Activated T-helper 1 cell treated with anti-CD3 and anti-CD28 coated beads, Interleukin-12 subunit alpha, Interleukin-12 subunit beta, Interleukin-2, Interleukin-4 antibody, amounts not matched to agents 30 ng/mL and 10 ng/mL and 1 ng/mL, durations not matched to agents 14 hours and 24 hours and 36 hours (primary cell): ENCODE measurements at regions not wholly inside any gene's neighbourhood (a gene's known extent, or its start where the extent isn't known, plus 50 kb on each side); places are given as distances from the start of the nearest gene placed in this dataset.

Source experiments
- DNase-seq: peaks from one replicate; pipeline ENCODE4 v3.0.0; 2021; ENCODE audit warnings: low spot score
- H3K27ac Mint-ChIP-seq: one replicate; pipeline ENCODE4 v1.8.0; 2021; ENCODE audit warnings: mild to moderate bottlenecking, mixed read lengths
- H3K27me3 Mint-ChIP-seq: one replicate; pipeline ENCODE4 v1.8.0; 2022; ENCODE audit warnings: mild to moderate bottlenecking, moderate library complexity, mixed read lengths; ENCODE audit not compliant: insufficient read depth
- H3K36me3 Mint-ChIP-seq: one replicate; pipeline ENCODE4 v1.8.0; 2021; ENCODE audit warnings: low read depth, mixed read lengths
- H3K4me1 Mint-ChIP-seq: one replicate; pipeline ENCODE4 v1.8.0; 2021; ENCODE audit warnings: low read depth, mixed read lengths
- H3K4me3 Mint-ChIP-seq: one replicate; pipeline ENCODE4 v1.8.0; 2021; ENCODE audit warnings: mild to moderate bottlenecking, moderate library complexity, mixed read lengths
- H3K9me3 Mint-ChIP-seq: one replicate; pipeline ENCODE4 v1.8.0; 2021; ENCODE audit warnings: mixed read lengths
- intact Hi-C: fragments of 100-400 bp; cut with micrococcal nuclease; formaldehyde crosslinking; loops from one replicate; pipeline ENCODE4 v1.15.1; 2024

DNA sequence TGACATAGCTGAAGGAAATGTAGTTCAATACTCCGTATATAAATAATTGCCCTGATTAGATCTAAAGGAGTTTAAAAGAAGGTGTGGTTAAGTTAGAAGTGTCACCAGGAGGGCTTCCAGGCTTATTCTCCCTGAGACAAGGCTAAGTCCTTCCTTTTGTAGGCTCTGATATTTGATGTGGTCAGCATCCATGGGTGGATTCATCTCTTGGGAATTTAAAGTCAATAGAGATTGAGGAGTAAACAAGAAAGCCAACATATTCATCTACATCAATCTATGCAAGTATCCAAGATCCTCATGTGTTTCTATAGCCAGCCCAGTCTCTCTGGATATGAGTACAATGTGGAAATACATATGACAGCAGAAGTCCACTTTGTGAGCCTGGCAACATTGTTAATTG lies 76.8 kb downstream of the KCTD12 start:
- peaks cover 13% of the 10 kb centered on the region for H3K9me3 Mint-ChIP-seq
- H3K36me3 Mint-ChIP-seq = no peaks in the 10 kb centered on the region
- no peak overlapping the region for H3K4me3 Mint-ChIP-seq
- DNase-seq = no peak
- H3K27me3 Mint-ChIP-seq = peaks cover 3% of the 10 kb centered on the region
- intact Hi-C loops = no loop called here
- H3K4me1 Mint-ChIP-seq = no peaks in the 10 kb centered on the region
- H3K27ac Mint-ChIP-seq = no peak overlapping the region

DNA sequence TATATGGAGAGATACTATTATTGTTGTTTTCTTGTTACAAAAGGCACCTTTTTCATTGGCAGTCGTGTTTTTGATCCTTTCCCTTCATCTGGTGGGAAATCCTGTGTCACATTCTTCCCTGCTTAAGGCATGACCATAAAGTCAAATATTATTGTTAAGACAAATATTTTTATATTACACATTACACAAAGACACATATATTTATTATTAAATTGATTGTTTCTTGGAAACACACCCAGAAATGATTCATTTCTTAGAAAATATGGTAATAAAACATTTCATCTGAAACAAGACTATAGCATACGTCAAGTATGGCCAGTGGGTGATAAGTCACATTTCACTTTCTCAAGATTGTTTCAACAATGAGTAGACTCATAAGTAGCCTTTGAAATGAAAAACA lies 77.3 kb downstream of the KCTD12 start:
- no peak overlapping the region for H3K27ac Mint-ChIP-seq
- no peaks in the 10 kb centered on the region for H3K36me3 Mint-ChIP-seq
- H3K4me3 Mint-ChIP-seq = no peak overlapping the region
- DNase-seq = no peak
- intact Hi-C loops = no loop called here
- peaks cover 3% of the 10 kb centered on the region for H3K27me3 Mint-ChIP-seq
- peaks cover 13% of the 10 kb centered on the region for H3K9me3 Mint-ChIP-seq
- no peaks in the 10 kb centered on the region for H3K4me1 Mint-ChIP-seq

DNA sequence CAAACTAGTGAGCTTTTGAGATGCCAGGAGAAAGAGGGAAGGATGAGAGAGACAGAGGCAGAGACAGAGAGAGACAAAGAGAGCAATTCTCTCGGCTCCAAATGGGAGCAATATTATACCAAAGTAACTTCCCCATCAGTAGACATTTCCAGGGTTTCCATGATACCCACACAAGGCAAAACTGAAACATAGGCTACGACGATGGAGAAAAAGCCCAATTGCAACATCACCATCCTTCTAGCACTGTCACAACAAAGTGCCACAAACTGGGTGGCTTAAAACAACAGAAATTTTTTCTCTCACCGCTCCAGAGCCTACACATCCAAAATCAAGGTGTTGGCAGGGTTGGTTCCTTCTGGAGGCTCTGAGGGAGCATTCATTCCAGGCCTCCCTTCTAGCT lies 81.4 kb downstream of the KCTD12 start:
- H3K9me3 Mint-ChIP-seq = peaks cover 6% of the 10 kb centered on the region
- DNase-seq = no peak
- intact Hi-C loops = no loop called here

DNA sequence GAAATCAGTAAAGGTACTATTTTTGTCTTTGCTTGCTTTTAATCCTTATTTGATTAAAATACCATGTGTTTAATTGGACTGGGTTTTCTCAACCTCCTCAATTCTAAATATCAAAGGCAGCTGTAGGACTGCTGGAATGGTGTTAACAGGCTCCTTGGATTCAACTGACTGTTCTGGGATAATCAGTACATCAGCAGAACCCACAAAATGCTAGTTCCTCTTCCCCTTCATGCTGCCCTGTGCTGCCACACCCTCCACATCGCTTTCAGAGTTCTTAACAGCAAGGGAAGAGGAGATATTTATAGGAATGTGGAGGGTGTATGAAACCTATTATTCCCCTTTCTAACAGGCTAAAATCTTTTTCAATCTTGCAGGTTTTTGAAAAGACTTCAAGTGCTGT lies 82.4 kb downstream of the KCTD12 start:
- peaks cover 6% of the 10 kb centered on the region for H3K9me3 Mint-ChIP-seq
- no peak overlapping the region for H3K27ac Mint-ChIP-seq
- H3K4me1 Mint-ChIP-seq = no peaks in the 10 kb centered on the region

More for the DNA sequence above, 81.4 kb downstream of the KCTD12 start:
- Mint-ChIP-seq H3K27me3 (no peaks in the 10 kb centered on the region), H3K27ac (no peak overlapping the region), H3K4me3 (no peak overlapping the region), H3K36me3 (no peaks in the 10 kb centered on the region), H3K4me1 (no peaks in the 10 kb centered on the region)

DNA sequence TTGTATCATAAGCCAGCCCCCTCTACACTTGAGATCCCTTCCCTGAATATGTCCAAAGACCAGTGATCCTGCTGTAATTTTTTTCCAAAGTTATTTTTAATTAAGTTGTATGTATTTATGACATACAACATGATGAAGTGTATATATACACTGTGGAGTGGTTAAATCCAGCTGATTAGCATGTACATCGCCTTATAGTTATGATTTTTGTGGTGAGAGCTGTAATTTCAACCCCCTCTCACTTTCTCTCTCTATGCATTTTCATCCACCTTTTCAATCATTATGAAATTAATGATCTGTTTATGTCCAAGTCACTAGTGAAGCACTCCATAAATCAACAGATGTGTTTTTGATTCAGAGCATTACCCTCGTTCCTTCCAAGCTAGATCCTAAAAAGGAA lies 85.3 kb downstream of the KCTD12 start:
- Mint-ChIP-seq H3K27me3 (no peaks in the 10 kb centered on the region), H3K4me3 (no peak overlapping the region), H3K9me3 (no peaks in the 10 kb centered on the region), H3K4me1 (no peaks in the 10 kb centered on the region), H3K27ac (no peak overlapping the region), H3K36me3 (no peaks in the 10 kb centered on the region)
- no peak for DNase-seq
- intact Hi-C loops = no loop called here

More for the DNA sequence above, 82.4 kb downstream of the KCTD12 start:
- DNase-seq = no peak
- intact Hi-C loops = no loop called here
- Mint-ChIP-seq H3K36me3 (no peaks in the 10 kb centered on the region), H3K27me3 (no peaks in the 10 kb centered on the region), H3K4me3 (no peak overlapping the region)

DNA sequence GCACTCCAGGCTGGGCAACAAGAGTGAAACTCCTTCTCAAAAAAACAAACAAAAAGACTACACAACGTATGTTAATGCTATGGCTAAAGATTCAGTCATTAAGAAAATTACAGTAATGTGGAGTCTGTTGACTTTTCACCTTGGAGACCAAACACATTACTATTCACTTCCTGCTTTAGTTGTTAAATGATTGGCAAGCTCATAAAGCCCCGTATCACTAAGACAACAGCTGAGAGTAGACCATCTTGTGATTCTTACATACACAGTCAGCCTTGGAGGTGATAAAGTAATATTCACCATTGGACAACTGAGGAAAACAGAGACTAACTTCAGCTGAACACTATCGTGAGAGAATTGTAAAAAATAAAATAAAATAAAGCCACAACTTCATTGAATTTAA lies 86.5 kb downstream of the KCTD12 start:
- intact Hi-C loops = no loop called here
- H3K9me3 Mint-ChIP-seq = no peaks in the 10 kb centered on the region
- no peaks in the 10 kb centered on the region for H3K36me3 Mint-ChIP-seq
- no peaks in the 10 kb centered on the region for H3K27me3 Mint-ChIP-seq
- no peak overlapping the region for H3K4me3 Mint-ChIP-seq
- H3K4me1 Mint-ChIP-seq = no peaks in the 10 kb centered on the region
- no peak for DNase-seq
- no peak overlapping the region for H3K27ac Mint-ChIP-seq

DNA sequence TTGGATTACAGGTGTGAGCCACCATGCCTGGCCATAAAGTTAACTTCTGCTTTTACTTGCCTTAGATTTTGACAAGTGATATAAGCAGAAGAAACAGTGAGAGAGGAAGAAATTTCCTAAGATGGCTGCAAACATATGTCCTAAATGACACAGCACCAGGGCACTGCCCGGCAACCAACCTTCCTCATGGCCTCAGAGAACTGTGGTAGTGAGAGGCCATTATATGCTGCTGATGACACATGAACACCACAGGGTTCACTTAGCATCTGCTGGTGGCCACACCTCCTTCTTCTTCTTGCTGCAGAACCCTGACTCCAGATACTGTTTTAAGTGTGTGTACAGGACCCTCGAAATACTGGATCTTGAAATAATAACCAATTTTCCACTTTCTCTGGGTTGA lies 88.2 kb downstream of the KCTD12 start:
- DNase-seq = no peak
- Mint-ChIP-seq H3K9me3 (no peaks in the 10 kb centered on the region), H3K27ac (no peak overlapping the region), H3K27me3 (no peaks in the 10 kb centered on the region), H3K36me3 (no peaks in the 10 kb centered on the region), H3K4me1 (no peaks in the 10 kb centered on the region), H3K4me3 (no peak overlapping the region)
- intact Hi-C loops = no loop called here

DNA sequence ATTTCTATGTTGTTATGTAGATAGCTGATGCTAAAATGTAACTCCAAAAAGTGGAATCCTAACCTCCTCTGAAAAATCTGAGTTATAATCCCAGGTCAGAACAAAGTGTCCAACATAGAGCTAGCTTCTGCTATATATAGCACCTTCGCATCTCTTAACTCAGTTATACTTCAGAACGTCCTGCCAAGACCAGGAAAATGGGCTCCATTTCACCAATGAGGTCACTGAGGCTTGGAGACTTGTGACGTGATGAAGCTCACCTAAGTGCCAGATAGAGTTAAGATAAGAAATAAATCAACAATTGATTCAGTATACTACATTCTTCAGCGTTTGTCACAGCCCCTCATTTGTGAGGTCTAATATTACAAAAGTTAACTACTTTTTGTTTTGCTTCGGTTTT lies 88.8 kb downstream of the KCTD12 start:
- intact Hi-C loops = no loop called here
- Mint-ChIP-seq H3K27me3 (no peaks in the 10 kb centered on the region), H3K27ac (no peak overlapping the region), H3K36me3 (no peaks in the 10 kb centered on the region), H3K4me3 (no peak overlapping the region), H3K4me1 (no peaks in the 10 kb centered on the region), H3K9me3 (no peaks in the 10 kb centered on the region)
- DNase-seq = no peak

DNA sequence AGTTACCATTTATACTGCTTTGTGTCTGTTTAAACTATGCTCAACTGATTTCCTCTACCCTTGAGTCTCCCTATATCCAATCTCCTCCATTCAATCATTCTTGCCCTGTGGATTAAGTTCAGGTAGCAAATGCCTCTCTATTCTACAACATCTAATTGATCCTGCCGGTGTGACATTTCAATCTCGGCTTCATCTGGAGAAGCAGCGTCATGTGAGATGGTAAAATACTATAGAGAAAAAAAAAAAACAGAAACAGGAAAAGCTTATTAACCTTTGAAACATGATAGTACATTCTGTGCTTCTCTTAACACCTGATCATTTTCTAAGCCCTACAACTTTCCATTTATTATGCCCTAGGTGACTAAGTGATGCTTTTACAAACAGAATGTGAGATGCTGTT lies 89.4 kb downstream of the KCTD12 start:
- no peak for DNase-seq
- Mint-ChIP-seq H3K36me3 (no peaks in the 10 kb centered on the region), H3K4me1 (no peaks in the 10 kb centered on the region), H3K27ac (no peak overlapping the region), H3K27me3 (no peaks in the 10 kb centered on the region), H3K9me3 (no peaks in the 10 kb centered on the region), H3K4me3 (no peak overlapping the region)
- intact Hi-C loops = no loop called here

DNA sequence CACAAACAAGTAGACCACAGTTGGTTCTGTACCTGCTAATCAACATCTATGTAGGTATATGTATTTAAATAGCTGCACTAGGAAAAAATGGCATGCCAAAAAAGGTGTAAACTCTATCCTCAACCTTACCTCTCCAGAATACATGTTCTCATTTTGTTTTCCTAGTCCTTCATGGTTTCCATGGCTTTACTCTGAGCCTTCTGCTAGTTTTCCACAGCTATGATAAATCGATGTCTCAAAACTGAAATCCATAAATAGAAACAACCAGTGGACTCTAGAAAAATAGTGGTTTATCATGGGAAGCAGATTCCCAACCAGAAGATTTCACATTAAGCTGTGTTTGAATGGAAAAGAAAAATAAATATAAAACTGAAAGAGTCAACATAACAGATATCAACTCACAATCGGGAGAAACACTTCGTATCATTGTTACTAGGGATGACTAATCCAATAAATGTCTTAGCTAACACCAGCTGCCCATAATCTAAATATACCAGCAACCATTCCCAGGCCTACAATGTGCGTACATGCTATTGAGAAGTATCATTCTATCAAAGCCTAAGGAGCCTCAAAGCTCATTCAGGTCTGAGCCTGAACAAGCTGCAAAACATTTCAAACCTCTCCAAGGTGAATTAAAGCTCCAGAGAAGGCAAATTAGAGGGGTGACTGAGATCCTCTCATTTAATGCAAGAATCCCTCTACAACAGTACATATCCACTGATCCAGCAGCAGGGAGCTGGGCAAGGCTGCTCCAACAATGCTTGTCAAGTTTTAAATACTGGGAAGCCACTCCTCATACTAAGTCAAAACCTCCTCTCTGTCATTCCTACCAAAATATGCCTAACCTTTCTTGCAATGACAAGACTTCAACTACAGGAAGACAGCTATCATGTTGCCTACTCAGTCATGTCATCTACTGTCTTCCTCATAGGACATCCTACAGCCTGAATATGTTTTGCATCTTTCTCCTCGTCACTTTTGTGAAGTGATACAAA lies 90.2 kb downstream of the KCTD12 start:
- no peaks in the 10 kb centered on the region for H3K9me3 Mint-ChIP-seq
- no peak overlapping the region for H3K27ac Mint-ChIP-seq
- intact Hi-C loops = no loop called here
- H3K36me3 Mint-ChIP-seq = no peaks in the 10 kb centered on the region
- no peak overlapping the region for H3K4me3 Mint-ChIP-seq
- DNase-seq = no peak
- H3K4me1 Mint-ChIP-seq = no peaks in the 10 kb centered on the region
- no peaks in the 10 kb centered on the region for H3K27me3 Mint-ChIP-seq

DNA sequence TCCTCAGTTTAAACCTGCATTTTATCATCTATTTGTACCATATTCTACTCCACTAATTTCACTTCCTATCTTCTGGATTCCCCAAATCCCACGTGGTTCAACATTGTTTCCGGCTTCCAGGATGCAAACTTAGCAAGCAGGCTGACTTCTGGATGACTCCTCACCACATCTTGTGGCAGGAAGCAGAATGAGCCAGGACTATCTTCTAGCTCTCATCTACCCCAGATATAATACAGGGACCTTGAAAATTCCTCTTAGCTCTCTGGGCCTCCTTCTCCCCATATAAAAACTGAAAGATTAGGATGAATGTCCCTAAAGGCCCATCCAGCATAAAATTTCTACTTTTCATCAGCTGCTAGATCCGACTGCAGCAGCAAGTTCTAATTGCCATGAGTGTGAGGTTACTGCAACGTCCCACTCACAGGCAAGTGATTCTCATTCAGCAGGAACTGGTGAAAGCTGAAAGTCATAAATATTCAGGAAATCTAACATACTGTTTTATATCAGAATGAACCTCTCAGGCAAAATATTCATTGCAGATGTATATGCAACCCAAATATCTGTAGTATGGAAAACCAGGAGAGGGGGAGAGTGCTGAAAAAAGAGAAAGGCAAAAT lies 93.4 kb downstream of the KCTD12 start:
- H3K9me3 Mint-ChIP-seq = no peaks in the 10 kb centered on the region
- no peaks in the 10 kb centered on the region for H3K36me3 Mint-ChIP-seq
- no peak overlapping the region for H3K4me3 Mint-ChIP-seq
- H3K27me3 Mint-ChIP-seq = peaks cover 4% of the 10 kb centered on the region
- no peak overlapping the region for H3K27ac Mint-ChIP-seq
- intact Hi-C loops = no loop called here
- DNase-seq = no peak
- H3K4me1 Mint-ChIP-seq = no peaks in the 10 kb centered on the region

DNA sequence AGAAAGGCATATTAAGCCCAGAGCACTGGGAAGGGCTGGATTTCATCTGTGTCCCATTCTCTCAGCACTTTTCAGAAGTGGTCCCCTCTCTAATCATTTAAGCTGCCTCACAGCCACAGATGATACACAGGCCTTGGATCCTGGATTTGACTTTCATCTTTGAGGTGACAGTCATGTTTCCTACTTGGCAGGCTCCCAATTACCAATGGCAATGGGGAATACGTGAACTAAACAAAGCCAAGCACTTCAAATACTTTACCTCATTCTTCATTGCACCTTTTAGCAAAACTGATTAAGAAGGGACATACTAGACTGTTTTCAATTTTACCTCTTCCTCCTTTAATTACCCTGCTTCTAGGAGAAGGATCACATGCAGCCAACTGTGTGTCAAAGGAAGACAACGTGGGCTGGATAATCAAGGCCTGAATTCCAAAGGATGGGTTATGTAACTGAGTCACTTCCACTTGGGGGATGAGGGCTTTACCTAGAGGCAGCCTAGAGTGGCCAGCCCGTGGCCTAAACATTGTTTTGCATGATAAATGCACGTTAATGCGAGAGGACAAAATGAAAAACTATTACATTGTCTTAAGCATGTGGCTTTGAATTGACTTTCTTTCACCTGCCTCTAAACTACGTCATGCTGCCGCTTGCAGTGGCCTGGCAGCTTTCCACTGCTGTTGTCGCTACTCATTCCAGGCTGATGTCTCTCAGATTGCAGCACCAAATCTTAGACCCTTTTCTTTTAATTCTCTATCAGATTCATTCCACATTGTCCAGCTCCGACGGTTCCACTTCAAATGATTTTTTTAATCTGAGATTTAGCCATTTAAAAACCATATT lies 95.0 kb downstream of the KCTD12 start:
- no peaks in the 10 kb centered on the region for H3K4me1 Mint-ChIP-seq
- H3K36me3 Mint-ChIP-seq = no peaks in the 10 kb centered on the region
- H3K4me3 Mint-ChIP-seq = no peak overlapping the region
- H3K9me3 Mint-ChIP-seq = no peaks in the 10 kb centered on the region
- peaks cover 5% of the 10 kb centered on the region for H3K27me3 Mint-ChIP-seq
- H3K27ac Mint-ChIP-seq = no peak overlapping the region
- no peak for DNase-seq
- intact Hi-C loops = no loop called here

DNA sequence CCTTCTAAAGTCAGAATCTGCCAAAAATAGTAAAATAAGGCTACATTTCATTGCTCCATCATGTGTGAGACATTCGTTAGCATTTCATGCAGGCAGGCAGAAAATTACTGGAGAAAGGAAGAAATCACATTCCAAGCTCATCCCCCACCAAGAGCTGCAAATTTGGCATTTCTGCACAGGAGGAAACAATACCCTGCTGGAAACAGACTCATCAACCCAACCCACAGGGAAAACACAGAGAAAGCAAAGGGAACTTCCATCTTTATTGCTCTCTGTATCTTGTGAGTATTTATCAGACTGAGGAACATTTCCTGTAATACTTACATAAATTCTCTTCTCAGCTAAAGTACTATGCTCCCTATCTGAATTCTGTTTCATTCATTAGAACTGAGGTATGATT lies 95.7 kb downstream of the KCTD12 start:
- Mint-ChIP-seq H3K4me3 (no peak overlapping the region), H3K9me3 (no peaks in the 10 kb centered on the region), H3K27me3 (peaks cover 8% of the 10 kb centered on the region), H3K27ac (no peak overlapping the region), H3K4me1 (no peaks in the 10 kb centered on the region), H3K36me3 (no peaks in the 10 kb centered on the region)
- intact Hi-C loops = no loop called here
- no peak for DNase-seq
